Endodermal cell (in vitro differentiated cells): ENCODE measurements at regions not wholly inside any gene's neighbourhood (a gene's known extent, or its start where the extent isn't known, plus 50 kb on each side); places are given as distances from the start of the nearest gene placed in this dataset.

Source experiments
- DNase-seq: peaks from one replicate; pipeline ENCODE4 v3.0.0-alpha.2; 2017
- H3K27ac ChIP-seq: 2 replicates; pipeline ENCODE4 v1.5.1; 2013; ENCODE audit warnings: mild to moderate bottlenecking, low read depth, low read length, moderate library complexity
- H3K27me3 ChIP-seq: 2 replicates; pipeline ENCODE4 v1.6.1; 2013; ENCODE audit warnings: mild to moderate bottlenecking, low read length, moderate library complexity; ENCODE audit not compliant: insufficient read depth, control insufficient read depth, poor library complexity, severe bottlenecking
- H3K36me3 ChIP-seq: 2 replicates; pipeline ENCODE4 v1.7.0; 2013; ENCODE audit warnings: mild to moderate bottlenecking, low read length, moderate library complexity; ENCODE audit not compliant: control insufficient read depth, insufficient read depth
- H3K4me1 ChIP-seq: one replicate; pipeline ENCODE4 v1.7.0; 2013; ENCODE audit warnings: low read length; ENCODE audit not compliant: control insufficient read depth, insufficient read depth
- H3K4me3 ChIP-seq: 2 replicates; pipeline ENCODE4 v1.5.1; 2013; ENCODE audit warnings: mild to moderate bottlenecking, low read length, moderate library complexity
- H3K9ac ChIP-seq: 2 replicates; pipeline ENCODE4 v1.6.1; 2013; ENCODE audit warnings: mild to moderate bottlenecking, low read length, moderate library complexity; ENCODE audit not compliant: poor library complexity, severe bottlenecking; ENCODE audit errors: extremely low read depth
- H3K9me3 ChIP-seq: 2 replicates; pipeline ENCODE4 v1.6.1; 2013; ENCODE audit warnings: mild to moderate bottlenecking, low read length, moderate library complexity; ENCODE audit not compliant: control insufficient read depth
- H3K27ac Mint-ChIP-seq: 2 replicates; pipeline ENCODE4 v1.8.0; 2020; ENCODE audit warnings: mixed read lengths
- H3K27me3 Mint-ChIP-seq: 2 replicates; pipeline ENCODE4 v1.8.0; 2021; ENCODE audit warnings: mild to moderate bottlenecking, mixed read lengths; ENCODE audit not compliant: insufficient read depth
- H3K36me3 Mint-ChIP-seq: 2 replicates; pipeline ENCODE4 v1.8.0; 2020; ENCODE audit warnings: low read depth, mixed read lengths
- H3K4me1 Mint-ChIP-seq: 2 replicates; pipeline ENCODE4 v1.8.0; 2020; ENCODE audit warnings: mixed read lengths
- H3K4me3 Mint-ChIP-seq: 2 replicates; pipeline ENCODE4 v1.8.0; 2020; ENCODE audit warnings: mild to moderate bottlenecking, moderate library complexity, mixed read lengths
- H3K9me3 Mint-ChIP-seq: 2 replicates; pipeline ENCODE4 v1.8.0; 2020; ENCODE audit warnings: mild to moderate bottlenecking, mixed read lengths
- WGBS, 2 experiments: methylation state at CpG; one replicate each; pipeline versions ENCODE4 v1.1.5 to v1.1.7; 2013; ENCODE audit warnings: missing lambda C conversion rate in 2 of 2, mixed read lengths in 1 of 2; ENCODE audit not compliant: insufficient coverage in 1 of 2, insufficient read length in 1 of 2; 5-methylcytosine and 5-hydroxymethylcytosine counted together
- TF ChIP-seq, protein P1 (sequence below): fragments of 200-600 bp; sonication (generic); conservative IDR thresholded peaks from 2 replicates; pipeline ENCODE4 v1.5.0; 2021; ENCODE audit warnings: antibody characterized with exemption, mild to moderate bottlenecking

DNA sequence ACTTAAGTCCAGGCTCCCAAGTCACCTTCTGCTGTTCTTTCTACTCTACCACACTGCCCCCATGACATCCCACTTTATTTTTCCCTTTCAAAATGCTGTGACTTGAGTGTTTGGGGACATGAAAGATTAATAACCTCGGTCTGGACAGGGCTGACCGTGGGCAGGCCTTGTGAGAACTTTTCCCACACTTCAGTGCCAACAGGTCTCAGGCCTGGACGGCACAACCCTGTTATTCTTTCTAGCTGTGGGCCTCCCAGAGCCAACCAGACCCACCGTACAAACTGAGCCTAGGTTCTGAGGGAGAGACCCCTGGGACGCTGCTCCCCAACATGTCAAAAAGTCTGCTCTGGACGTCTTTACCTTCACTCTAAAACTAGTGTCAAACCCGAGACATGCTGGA, 153.4 kb downstream of the CEP120 start:
- no peaks in the 10 kb centered on the region for H3K9me3 Mint-ChIP-seq
- no peaks in the 10 kb centered on the region for H3K27me3 Mint-ChIP-seq
- no peaks in the 10 kb centered on the region for H3K36me3 Mint-ChIP-seq
- H3K4me3 Mint-ChIP-seq = no peak overlapping the region
- DNase-seq = no peak
- 87 to 92% methylated on average over 5 to 7 of the region's 7 CpGs for WGBS, 2 experiments
- Histone ChIP-seq H3K4me1 (no peaks in the 10 kb centered on the region), H3K4me3 (no peak overlapping the region), H3K36me3 (no peaks in the 10 kb centered on the region), H3K27me3 (no peaks in the 10 kb centered on the region), H3K27ac (no peak overlapping the region), H3K9me3 (no peaks in the 10 kb centered on the region), H3K9ac (no peak overlapping the region)
- no peaks in the 10 kb centered on the region for H3K4me1 Mint-ChIP-seq
- no peak overlapping the region for H3K27ac Mint-ChIP-seq
- TF ChIP-seq, protein P1, sequence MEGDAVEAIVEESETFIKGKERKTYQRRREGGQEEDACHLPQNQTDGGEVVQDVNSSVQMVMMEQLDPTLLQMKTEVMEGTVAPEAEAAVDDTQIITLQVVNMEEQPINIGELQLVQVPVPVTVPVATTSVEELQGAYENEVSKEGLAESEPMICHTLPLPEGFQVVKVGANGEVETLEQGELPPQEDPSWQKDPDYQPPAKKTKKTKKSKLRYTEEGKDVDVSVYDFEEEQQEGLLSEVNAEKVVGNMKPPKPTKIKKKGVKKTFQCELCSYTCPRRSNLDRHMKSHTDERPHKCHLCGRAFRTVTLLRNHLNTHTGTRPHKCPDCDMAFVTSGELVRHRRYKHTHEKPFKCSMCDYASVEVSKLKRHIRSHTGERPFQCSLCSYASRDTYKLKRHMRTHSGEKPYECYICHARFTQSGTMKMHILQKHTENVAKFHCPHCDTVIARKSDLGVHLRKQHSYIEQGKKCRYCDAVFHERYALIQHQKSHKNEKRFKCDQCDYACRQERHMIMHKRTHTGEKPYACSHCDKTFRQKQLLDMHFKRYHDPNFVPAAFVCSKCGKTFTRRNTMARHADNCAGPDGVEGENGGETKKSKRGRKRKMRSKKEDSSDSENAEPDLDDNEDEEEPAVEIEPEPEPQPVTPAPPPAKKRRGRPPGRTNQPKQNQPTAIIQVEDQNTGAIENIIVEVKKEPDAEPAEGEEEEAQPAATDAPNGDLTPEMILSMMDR = no peak

GRCh38 chr5:123269436-123269835, 153.8 kb downstream of the CEP120 start:
- 67 to 82% methylated on average over 1 to 4 of the region's 4 CpGs for WGBS, 2 experiments
- Mint-ChIP-seq H3K27me3 (no peaks in the 10 kb centered on the region), H3K9me3 (no peaks in the 10 kb centered on the region)

DNA sequence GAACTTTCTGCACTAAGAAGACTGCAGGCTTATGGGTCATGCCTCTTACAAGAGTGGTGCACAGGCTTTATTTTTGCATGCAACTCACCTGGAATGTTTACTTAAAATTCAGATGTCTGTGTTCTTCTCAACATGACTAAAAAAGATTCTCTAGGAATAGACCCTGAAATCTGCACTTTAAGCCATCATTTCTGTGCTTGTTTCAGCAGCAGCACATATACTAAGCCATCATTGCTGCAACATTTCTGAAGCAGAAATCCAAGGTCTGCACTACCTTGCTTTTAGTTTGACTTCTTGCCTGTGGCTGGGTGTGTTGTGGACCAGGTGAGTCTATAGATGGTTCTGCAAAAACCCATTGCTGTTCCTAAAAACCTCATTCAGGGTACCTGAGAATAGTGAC, 156.8 kb downstream of the CEP120 start:
- Histone ChIP-seq H3K27ac (no peak overlapping the region), H3K4me1 (no peaks in the 10 kb centered on the region), H3K27me3 (no peaks in the 10 kb centered on the region), H3K9ac (no peak overlapping the region), H3K36me3 (no peaks in the 10 kb centered on the region), H3K4me3 (no peak overlapping the region), H3K9me3 (no peaks in the 10 kb centered on the region)
- H3K27ac Mint-ChIP-seq = no peak overlapping the region
- no peak for DNase-seq
- TF ChIP-seq, protein P1 = no peak
- H3K9me3 Mint-ChIP-seq = no peaks in the 10 kb centered on the region
- H3K36me3 Mint-ChIP-seq = no peaks in the 10 kb centered on the region
- no peaks in the 10 kb centered on the region for H3K4me1 Mint-ChIP-seq
- no peaks in the 10 kb centered on the region for H3K27me3 Mint-ChIP-seq
- no peak overlapping the region for H3K4me3 Mint-ChIP-seq

More at GRCh38 chr5:123269436-123269835, 153.8 kb downstream of the CEP120 start:
- DNase-seq = no peak
- H3K9ac ChIP-seq = no peak overlapping the region
- no peak overlapping the region for H3K4me3 ChIP-seq
- H3K36me3 ChIP-seq = no peaks in the 10 kb centered on the region
- TF ChIP-seq, protein P1 = no peak
- H3K27ac ChIP-seq = no peak overlapping the region
- H3K27ac Mint-ChIP-seq = no peak overlapping the region
- no peaks in the 10 kb centered on the region for H3K36me3 Mint-ChIP-seq
- H3K9me3 ChIP-seq = no peaks in the 10 kb centered on the region
- no peak overlapping the region for H3K4me3 Mint-ChIP-seq
- H3K4me1 Mint-ChIP-seq = no peaks in the 10 kb centered on the region
- no peaks in the 10 kb centered on the region for H3K27me3 ChIP-seq
- no peaks in the 10 kb centered on the region for H3K4me1 ChIP-seq
